ENCODE measurements at regions not wholly inside any gene's neighbourhood (a gene's known extent, or its start where the extent isn't known, plus 50 kb on each side); places are given as distances from the start of the nearest gene placed in this dataset.
"Not testable (repeated sequence)": the region's sequence is repeated elsewhere in the genome, so short reads cannot be mapped to it uniquely, and the experiment has no call there.

DNA sequence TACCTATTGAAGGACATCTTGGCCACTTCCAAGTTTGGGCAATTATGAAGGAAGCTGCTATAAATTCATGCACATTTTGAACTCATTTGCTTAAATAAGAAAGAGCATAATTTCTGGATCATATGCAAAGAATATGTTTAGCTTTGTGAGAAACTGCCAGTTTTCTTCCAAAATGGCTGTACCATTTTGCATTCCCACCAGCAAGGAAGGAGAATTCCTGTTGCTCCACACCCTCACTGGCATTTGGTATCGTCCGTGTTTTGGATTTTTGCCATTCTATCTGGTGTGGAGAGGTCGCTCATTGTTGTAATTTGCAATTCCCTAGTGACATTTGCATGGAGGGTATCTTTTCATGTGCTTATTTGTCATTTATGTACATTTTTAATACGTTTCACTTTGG is 339.3 kb downstream of the DAD1 start:
- DNase-seq (ENCODE audit: low spot score): no peak
- Mint-ChIP-seq H3K27me3 (ENCODE audit: unreplicated experiment) (peaks cover 3% of the 10 kb centered on the region), H3K36me3 (ENCODE audit: low read depth, unreplicated experiment) (no peaks in the 10 kb centered on the region), H3K9me3 (ENCODE audit: unreplicated experiment) (no peaks in the 10 kb centered on the region), H3K4me1 (ENCODE audit: unreplicated experiment) (peaks cover 19% of the 10 kb centered on the region), H3K4me3 (ENCODE audit: unreplicated experiment) (no peak overlapping the region), H3K27ac (ENCODE audit: unreplicated experiment) (no peak overlapping the region)
- no peak for TF ChIP-seq CTCF (IDR thresholded peaks at IDR 0.05; ENCODE audit: unreplicated experiment)

DNA sequence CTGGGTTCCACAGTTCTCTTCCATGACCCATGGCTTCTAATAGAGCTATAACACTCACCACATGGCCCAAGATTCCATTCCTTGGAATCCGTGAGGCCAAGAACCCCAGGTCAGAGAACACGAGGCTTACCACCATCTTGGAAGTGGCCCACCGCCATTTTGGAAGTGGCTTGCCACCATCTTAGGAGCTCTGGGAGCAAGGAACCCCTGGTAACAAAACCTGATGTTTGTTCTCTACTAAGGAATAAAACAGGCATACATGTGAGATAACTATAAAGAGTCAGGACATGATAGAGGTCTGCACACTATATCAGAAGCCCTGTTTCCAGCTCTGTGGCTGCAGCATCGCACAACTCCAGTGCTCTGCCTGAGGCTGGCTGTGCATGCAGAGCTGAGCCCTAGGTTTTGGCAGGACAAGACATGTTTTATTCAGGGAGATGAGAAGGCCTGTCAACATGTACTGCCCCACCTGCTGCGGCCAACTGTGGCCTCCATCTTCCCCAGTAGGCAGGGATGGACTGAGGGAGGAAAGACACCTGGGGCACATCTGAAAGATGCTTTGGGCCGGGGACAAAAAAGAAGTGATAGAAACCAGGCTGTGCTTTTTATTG is 344.9 kb downstream of the DAD1 start:
- Mint-ChIP-seq H3K4me1 (ENCODE audit: unreplicated experiment) (peaks cover 27% of the 10 kb centered on the region), H3K27ac (ENCODE audit: unreplicated experiment) (no peak overlapping the region), H3K27me3 (ENCODE audit: unreplicated experiment) (peaks cover 4% of the 10 kb centered on the region), H3K9me3 (ENCODE audit: unreplicated experiment) (no peaks in the 10 kb centered on the region), H3K36me3 (ENCODE audit: low read depth, unreplicated experiment) (peaks cover 4% of the 10 kb centered on the region), H3K4me3 (ENCODE audit: unreplicated experiment) (no peak overlapping the region)
- no peak for TF ChIP-seq CTCF (IDR thresholded peaks at IDR 0.05; ENCODE audit: unreplicated experiment)
- DNase-seq (ENCODE audit: low spot score): no peak

GRCh38 chr14:22238320-22238719 is 350.7 kb downstream of the DAD1 start:
- H3K27ac Mint-ChIP-seq (ENCODE audit: unreplicated experiment); H3K36me3 Mint-ChIP-seq (ENCODE audit: low read depth, unreplicated experiment); H3K27me3 Mint-ChIP-seq (ENCODE audit: unreplicated experiment); DNase-seq (ENCODE audit: low spot score); H3K4me3 Mint-ChIP-seq (ENCODE audit: unreplicated experiment); H3K9me3 Mint-ChIP-seq (ENCODE audit: unreplicated experiment): not testable (repeated sequence)
- peaks cover 20% of the 10 kb centered on the region for H3K4me1 Mint-ChIP-seq (ENCODE audit: unreplicated experiment)

DNA sequence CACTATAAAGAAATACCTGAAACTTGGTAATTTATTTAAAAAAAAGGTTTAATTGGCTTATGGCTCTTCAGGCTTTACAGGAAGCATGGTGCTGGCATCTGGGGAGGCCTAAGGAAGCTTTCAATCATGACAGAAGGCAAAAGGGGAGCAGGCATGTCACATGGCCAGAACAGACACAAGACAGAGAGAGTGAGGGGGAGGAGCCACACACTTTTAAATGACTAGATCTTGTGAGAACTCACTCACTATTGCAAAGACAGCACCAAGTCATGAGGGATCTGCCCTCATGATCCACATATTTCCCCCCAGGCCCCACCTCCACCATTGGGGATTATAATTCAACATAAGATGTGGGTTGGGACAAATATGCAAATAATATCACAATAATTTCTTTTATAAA is 355.6 kb downstream of the DAD1 start:
- Mint-ChIP-seq H3K36me3 (ENCODE audit: low read depth, unreplicated experiment) (peaks cover 4% of the 10 kb centered on the region), H3K4me3 (ENCODE audit: unreplicated experiment) (no peak overlapping the region), H3K27me3 (ENCODE audit: unreplicated experiment) (peaks cover 5% of the 10 kb centered on the region), H3K4me1 (ENCODE audit: unreplicated experiment) (peaks cover 11% of the 10 kb centered on the region), H3K27ac (ENCODE audit: unreplicated experiment) (no peak overlapping the region), H3K9me3 (ENCODE audit: unreplicated experiment) (peaks cover 7% of the 10 kb centered on the region)
- TF ChIP-seq CTCF (IDR thresholded peaks at IDR 0.05; ENCODE audit: unreplicated experiment): no peak
- no peak for DNase-seq (ENCODE audit: low spot score)

GRCh38 chr14:22232933-22233332 is 356.1 kb downstream of the DAD1 start:
- Mint-ChIP-seq H3K36me3 (ENCODE audit: low read depth, unreplicated experiment) (peaks cover 4% of the 10 kb centered on the region), H3K27me3 (ENCODE audit: unreplicated experiment) (peaks cover 5% of the 10 kb centered on the region), H3K4me3 (ENCODE audit: unreplicated experiment) (no peak overlapping the region), H3K4me1 (ENCODE audit: unreplicated experiment) (peaks cover 7% of the 10 kb centered on the region), H3K27ac (ENCODE audit: unreplicated experiment) (no peak overlapping the region), H3K9me3 (ENCODE audit: unreplicated experiment) (peaks cover 7% of the 10 kb centered on the region)
- DNase-seq (ENCODE audit: low spot score): no peak
- no peak for TF ChIP-seq CTCF (IDR thresholded peaks at IDR 0.05; ENCODE audit: unreplicated experiment)
